HG03558 (cell line): ENCODE measurements at regions not wholly inside any gene's neighbourhood (a gene's known extent, or its start where the extent isn't known, plus 50 kb on each side); places are given as distances from the start of the nearest gene placed in this dataset.
"Not testable (repeated sequence)": the region's sequence is repeated elsewhere in the genome, so short reads cannot be mapped to it uniquely, and the experiment has no call there.

Experiments
- ATAC-seq: cut with Tn5 transposase; IDR thresholded peaks from one replicate; pipeline ENCODE4 v1.9.1; 2021; ENCODE audit warnings: moderate number of reproducible peaks; ENCODE audit not compliant: unreplicated experiment; ENCODE audit errors: extremely low read depth

DNA sequence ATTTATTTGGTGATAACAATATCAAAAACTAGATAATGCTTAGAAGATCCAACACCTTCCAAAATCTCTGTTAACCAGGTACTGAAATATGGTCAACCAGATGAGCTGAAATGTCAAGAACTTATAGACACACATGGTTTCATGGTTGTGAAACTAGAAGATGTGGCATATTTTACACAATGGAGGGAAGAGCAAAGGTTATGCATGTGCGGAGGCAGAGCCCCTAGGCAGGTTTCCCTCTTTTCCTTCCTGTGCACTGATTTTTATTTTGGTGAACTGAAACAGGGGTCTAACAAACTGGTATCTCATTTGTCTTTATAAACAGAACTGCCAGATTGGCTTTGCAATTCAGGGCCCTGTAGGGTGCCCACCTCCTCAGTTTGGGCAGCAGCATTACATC is 91.6 kb downstream of the PRL start:
- ATAC-seq = no peak

DNA sequence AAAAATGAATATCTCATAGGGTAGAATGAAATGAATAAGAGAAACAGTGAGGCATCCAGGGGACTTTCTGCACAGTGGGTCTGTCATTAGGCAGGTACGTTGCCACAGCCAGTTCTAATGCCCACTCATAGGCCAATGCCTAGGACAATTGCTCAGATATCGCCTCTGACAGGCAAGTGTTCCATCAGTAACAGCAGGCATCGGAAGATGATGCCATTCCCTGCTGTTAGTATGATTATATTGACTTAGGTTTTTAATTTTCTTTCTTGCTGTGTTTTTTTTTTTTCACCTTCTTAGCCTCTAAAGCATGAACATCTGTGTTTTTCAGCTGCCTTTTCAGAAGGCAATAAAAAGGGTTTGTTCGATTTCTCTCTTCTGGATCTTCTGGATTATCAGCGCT is 90.7 kb downstream of the PRL start:
- ATAC-seq = no peak

DNA sequence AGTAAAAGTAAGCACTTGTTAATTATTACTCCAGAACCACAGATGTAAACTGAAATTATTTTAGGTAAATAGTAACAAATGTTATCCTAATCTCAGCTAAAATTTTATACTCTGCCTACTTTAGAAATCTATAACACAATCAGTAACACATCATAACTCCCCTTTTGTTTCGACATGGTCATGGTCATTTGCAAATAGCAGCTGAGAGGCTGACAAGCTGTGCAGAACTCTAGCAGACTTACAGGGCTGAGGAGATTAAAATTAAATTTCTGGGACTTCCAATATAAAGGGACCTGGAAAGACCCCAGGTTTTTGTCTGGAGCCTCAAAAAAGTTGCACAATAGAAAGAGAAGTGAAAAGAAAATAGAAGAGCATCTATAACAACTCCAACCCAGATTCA is 88.8 kb downstream of the PRL start:
- ATAC-seq = no peak

DNA sequence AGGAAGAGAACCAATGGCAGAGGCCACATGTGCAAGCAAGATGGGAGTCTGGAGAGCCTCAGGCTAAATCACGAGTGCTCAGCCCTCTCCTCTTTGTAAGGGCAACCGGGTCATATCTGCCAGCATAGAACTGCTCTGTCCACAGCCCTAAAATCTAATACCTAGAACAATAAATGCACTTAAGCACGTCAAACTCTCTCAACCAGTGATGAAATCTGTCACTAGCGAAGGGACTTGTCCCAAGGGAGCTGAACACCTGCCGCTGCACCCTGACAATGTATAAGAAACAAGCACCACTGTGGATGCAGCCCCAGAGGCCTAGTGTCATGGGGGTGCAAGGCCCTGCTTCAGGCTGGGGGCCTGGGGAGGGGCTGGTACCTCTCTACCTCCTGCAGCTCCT is 82.5 kb downstream of the PRL start:
- no peak for ATAC-seq

DNA sequence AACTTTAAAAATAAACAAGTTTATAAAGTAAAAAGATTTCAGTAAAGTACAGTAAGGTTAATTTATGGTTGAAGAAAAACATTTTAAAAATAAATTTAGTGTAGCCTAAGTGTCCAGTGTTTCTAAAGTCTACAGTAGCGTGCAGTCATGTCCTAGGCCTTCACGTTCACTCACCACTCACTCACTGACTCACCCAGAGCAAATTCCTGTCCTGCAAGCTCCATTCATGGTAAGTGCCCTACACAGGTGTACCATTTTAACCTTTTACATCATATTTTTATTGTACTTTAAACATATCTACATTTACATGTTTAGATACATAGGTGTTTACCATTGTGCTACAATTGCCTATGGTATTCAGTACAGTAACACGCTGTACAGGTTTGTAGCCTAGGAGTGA is 81.4 kb downstream of the PRL start:
- ATAC-seq = not testable (repeated sequence)

DNA sequence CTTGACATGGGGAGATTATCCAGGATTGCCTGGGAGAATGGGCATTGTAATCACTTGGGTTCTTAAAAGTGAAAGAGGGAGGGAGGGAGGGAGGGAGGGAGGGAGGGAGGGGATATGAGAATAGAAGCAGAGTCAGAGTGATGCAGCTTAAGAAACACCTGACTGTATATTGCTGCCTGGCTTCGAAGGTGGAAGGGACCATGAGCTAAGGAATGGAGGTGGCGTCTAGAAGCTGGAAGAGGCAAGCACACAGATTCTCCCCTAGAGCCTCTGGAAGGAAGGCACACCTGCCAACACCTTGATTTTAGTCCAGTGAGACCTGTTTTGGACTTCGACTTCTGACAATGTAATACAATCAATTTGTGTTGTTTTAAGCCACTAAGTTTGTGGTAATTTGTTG is 78.4 kb downstream of the PRL start:
- no peak for ATAC-seq

DNA sequence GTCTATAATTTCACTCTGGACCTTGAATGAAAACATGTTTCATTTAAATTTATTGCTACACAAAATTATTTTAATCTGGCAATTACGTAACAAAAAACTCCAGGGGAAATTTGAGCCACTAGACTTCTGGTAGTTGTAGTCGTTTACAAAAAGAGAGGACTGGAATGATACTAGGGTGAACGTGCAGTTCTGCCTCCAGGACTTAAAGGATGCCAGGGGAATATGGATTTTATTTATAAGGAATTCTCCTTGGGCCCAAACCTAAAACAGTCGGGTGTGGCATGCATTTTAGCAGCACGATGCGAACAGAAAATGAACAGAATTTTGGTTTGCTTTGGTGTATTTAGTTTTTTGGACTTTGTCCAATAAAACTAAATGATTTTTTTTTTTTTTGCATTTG is 76.9 kb downstream of the PRL start:
- no peak for ATAC-seq

DNA sequence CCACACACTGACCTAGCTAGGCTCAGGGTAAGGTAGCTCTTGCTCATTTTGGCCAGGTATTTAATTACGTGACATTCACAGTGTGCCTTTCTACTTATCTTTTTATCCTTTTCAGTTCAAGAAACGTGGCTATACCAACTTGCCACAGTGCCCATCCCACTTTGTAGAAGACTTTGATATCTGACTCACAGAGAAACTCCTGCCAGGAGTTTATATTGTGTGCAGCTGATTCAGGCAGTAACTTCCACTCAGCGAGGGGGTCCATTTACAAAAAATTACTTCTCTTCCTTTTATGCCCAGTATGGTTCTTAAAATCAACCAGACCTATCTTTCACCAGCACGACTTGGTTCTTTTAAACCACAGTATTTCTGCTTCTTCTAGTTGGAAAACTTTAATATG is 75.6 kb downstream of the PRL start:
- no peak for ATAC-seq

DNA sequence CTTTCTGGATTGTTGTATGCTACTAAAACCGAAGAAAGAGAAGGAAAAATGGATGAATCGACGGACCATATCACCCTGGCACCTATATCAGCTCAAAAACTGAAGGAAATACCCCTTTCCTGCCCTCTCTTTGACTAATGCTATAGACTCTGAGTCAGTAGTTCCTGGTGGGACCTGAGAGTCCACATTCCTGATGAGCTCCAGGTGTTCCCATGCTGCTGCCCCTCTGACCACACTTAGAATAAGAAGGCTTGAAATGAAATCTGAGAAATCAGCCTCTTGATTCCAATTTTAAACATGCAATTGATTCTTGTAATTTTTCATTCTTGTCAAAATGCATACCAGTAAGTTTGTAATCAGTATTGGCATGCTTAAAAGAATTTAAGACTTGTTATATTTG is 75.2 kb downstream of the PRL start:
- ATAC-seq = no peak

DNA sequence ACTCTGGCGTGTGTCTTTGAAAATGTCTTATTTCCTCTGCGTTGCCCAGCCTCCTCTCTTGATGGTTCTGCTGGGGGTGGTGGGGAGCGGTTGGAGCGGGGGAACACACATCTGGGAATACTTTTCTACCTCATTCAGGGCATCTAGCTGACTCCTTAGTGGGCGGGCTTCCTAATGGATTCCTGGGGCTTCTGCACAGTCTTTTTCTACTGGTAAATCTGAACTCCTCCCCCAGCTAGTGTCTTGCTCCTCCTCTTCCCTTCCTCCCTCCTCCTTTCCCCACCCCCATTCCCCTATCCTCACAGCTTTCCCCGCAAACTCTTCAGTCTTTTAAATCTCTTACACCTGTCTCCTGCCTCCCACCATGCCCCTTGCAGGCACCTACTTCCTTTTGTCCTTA is 74.4 kb downstream of the PRL start:
- no peak for ATAC-seq

DNA sequence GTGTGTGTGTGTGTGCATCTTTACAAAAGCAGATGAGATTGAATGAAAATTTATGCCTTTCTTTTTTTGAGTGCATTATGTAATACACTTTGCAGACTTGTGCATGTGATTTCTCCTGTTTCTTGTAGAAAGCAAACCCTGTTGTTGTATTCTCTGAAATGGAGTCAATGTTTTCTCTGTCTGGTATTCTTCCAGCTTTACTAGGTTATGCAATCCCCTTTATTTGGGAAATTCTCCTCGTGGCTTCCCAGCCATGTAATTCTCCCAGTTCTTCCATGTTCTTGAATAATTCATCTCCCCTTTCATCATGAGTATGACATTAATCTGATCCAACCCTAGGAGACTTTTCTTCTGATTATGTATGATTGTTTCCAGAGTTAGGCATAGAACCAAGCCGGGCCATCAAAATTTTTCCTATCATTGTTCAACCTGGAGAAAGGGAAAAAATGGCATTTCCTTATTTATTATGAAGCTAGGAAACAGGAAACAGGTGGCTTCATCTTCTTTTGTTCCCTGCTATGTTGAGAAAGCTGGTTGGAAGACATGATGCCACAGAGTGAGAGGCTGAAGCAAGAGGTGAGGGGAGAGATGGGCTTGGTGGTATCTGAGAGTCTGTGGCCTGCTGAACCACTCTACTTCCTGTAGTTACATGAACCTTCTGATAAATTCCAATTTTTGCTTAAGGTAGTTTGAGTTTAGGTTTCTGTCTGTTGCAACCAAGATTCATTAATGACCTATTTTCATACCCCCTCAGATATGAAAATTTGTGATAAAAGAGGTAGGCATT is 68.8 kb downstream of the PRL start:
- ATAC-seq = no peak

DNA sequence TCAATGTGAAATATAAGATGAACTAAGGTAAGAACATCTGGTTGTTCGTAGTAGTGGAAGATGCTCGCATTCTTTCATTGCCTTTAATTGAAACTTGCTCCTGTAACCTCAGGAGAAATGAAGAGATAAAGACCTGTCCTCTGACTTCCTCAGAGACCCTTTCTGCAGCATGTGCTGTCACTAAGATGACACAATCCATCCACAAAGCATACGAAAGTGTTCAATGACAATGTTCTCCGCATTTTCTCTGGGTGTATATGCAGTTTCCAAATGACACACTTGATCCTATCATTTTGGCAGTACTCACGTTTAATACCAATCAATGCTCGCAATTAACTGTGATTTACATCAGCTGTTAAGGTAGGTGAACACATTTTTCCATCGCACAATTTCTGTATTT is 65.8 kb downstream of the PRL start:
- ATAC-seq = no peak

DNA sequence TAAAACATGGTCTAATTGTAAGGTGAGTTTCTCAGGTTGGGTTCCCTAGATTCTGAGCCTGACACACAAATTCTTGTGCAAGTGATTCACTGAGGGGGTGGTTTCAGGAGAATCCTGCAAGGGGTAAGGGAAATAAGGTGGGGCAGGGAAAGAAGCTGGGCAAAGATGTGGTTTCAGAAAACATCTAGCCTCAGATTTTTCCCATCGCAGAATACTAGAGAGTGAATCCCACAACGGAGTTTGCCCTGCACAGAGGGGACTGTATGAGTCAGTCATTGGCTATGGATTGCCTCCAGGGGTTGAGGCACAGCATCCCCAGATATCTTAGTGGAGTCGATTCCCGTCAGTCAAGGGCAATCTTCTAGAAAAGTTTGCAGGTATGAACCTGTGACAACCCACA is 65.2 kb downstream of the PRL start:
- ATAC-seq = no peak

DNA sequence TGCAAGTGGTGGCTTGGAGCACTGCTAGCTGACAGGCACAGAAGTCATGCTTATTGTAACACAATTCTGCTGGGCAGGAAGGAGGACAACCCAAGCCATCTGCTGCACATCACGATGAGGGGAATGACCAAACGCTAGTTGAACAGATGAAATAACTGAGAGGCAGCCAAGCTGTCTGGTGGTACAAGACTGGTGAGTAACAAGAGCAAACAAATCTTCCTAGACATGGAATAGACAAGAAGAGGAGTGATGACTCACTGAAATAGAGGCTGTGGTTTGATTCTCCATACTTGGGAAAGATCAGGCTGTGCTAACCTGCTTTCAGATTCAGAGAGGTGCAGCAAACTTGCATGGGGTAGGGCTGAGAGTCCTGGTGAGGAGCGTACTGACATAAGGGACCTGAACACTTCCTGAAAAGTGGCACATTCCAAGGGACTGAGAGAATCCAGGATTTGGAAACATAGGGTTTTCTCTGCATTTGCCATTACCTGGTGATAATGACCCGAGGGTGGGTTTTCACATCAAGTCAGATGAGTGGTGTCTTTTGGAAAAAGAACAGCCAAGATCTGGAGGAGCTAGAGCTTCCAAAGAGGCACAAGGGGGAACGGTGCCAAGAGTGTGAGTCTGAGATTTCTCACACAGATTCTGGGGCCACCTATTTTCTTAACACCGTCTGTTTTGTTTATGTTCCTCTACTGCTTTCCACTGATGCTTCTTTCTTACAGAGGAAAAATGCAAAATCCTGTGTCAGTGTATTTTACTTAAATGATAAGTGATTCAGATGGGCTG is 60.0 kb downstream of the PRL start:
- no peak for ATAC-seq
